ENCODE measurements at regions not wholly inside any gene's neighbourhood (a gene's known extent, or its start where the extent isn't known, plus 50 kb on each side); places are given as distances from the start of the nearest gene placed in this dataset.

GRCh38 chr1:58883888-58884482 is 100.1 kb upstream of the JUN start:
- TF ChIP-seq CTCF (IDR thresholded peaks at IDR 0.05) = no peak
- Histone ChIP-seq H3K27me3 (no peaks in the 10 kb centered on the region), H3K27ac (peak overlapping the region; percentile 78), H3K4me3 (no peak overlapping the region), H3K4me1 (peaks cover 54% of the 10 kb centered on the region), H3K9me3 (no peaks in the 10 kb centered on the region), H3K36me3 (no peaks in the 10 kb centered on the region)
- no peak for DNase-seq
- ATAC-seq = peak; percentile 18
- intact Hi-C loops (cut with DNase I) = no loop called here

GRCh38 chr1:58884706-58885661 is 101.1 kb upstream of the JUN start:
- Histone ChIP-seq H3K36me3 (no peaks in the 10 kb centered on the region), H3K27ac (peak overlapping the region; percentile 78), H3K27me3 (no peaks in the 10 kb centered on the region), H3K4me3 (no peak overlapping the region), H3K9me3 (no peaks in the 10 kb centered on the region), H3K4me1 (peaks cover 56% of the 10 kb centered on the region)
- DNase-seq (no peak), ATAC-seq (peak; percentile 71)
- intact Hi-C loops (cut with DNase I) = no loop called here
- no peak for TF ChIP-seq CTCF (IDR thresholded peaks at IDR 0.05)

GRCh38 chr1:58885998-58886397 is 102.2 kb upstream of the JUN start:
- Histone ChIP-seq H3K27me3 (no peaks in the 10 kb centered on the region), H3K4me3 (no peak overlapping the region), H3K27ac (peak overlapping the region; percentile 48), H3K4me1 (peaks cover 59% of the 10 kb centered on the region), H3K9me3 (no peaks in the 10 kb centered on the region), H3K36me3 (no peaks in the 10 kb centered on the region)
- ATAC-seq (no peak), DNase-seq (no peak)
- no peak for TF ChIP-seq CTCF (IDR thresholded peaks at IDR 0.05)
- intact Hi-C loops (cut with DNase I) = no loop called here

- ATAC-seq = no peak
- Histone ChIP-seq H3K36me3 (no peaks in the 10 kb centered on the region), H3K27ac (peak overlapping the region; percentile 48), H3K4me3 (no peak overlapping the region), H3K27me3 (no peaks in the 10 kb centered on the region), H3K4me1 (peaks cover 59% of the 10 kb centered on the region), H3K9me3 (no peaks in the 10 kb centered on the region)
- TF ChIP-seq CTCF (IDR thresholded peaks at IDR 0.05) = no peak
- intact Hi-C loops (cut with DNase I) = no loop called here
- DNase-seq = no peak
Measured at GRCh38 chr1:58886611-58887010, 102.8 kb upstream of the JUN start.

GRCh38 chr1:58887059-58887458 is 103.2 kb upstream of the JUN start:
- ATAC-seq = peak; percentile 36
- peak overlapping the region; percentile 48 for H3K27ac ChIP-seq
- H3K27me3 ChIP-seq = no peaks in the 10 kb centered on the region
- intact Hi-C loops (cut with DNase I) = no loop called here
- DNase-seq = no peak
- peaks cover 59% of the 10 kb centered on the region for H3K4me1 ChIP-seq
- H3K9me3 ChIP-seq = no peaks in the 10 kb centered on the region
- no peak for TF ChIP-seq CTCF (IDR thresholded peaks at IDR 0.05)
- H3K36me3 ChIP-seq = no peaks in the 10 kb centered on the region
- H3K4me3 ChIP-seq = no peak overlapping the region
